Endothelial cell (in vitro differentiated cells): ENCODE measurements at regions not wholly inside any gene's neighbourhood (a gene's known extent, or its start where the extent isn't known, plus 50 kb on each side); places are given as distances from the start of the nearest gene placed in this dataset.

Source experiments
- DNase-seq: peaks from one replicate; pipeline ENCODE4 v3.0.0; 2021; ENCODE audit warnings: low spot score
- H3K27ac Mint-ChIP-seq: one replicate; pipeline ENCODE4 v1.8.0; 2021; ENCODE audit warnings: mixed read lengths, inconsistent platforms; ENCODE audit not compliant: unreplicated experiment
- H3K27me3 Mint-ChIP-seq: one replicate; pipeline ENCODE4 v1.8.0; 2021; ENCODE audit warnings: mild to moderate bottlenecking, moderate library complexity, mixed read lengths, inconsistent platforms; ENCODE audit not compliant: unreplicated experiment
- H3K36me3 Mint-ChIP-seq: one replicate; pipeline ENCODE4 v1.8.0; 2021; ENCODE audit warnings: mild to moderate bottlenecking, low read depth, mixed read lengths, inconsistent platforms; ENCODE audit not compliant: unreplicated experiment
- H3K4me1 Mint-ChIP-seq: one replicate; pipeline ENCODE4 v1.8.0; 2021; ENCODE audit warnings: mild to moderate bottlenecking, mixed read lengths, inconsistent platforms; ENCODE audit not compliant: unreplicated experiment
- H3K4me3 Mint-ChIP-seq: one replicate; pipeline ENCODE4 v1.8.0; 2021; ENCODE audit warnings: mild to moderate bottlenecking, mixed read lengths, inconsistent platforms; ENCODE audit not compliant: unreplicated experiment
- H3K9me3 Mint-ChIP-seq: one replicate; pipeline ENCODE4 v1.8.0; 2021; ENCODE audit warnings: mixed read lengths, inconsistent platforms; ENCODE audit not compliant: unreplicated experiment
- TF ChIP-seq, protein P1 (sequence below): fragments of 200-600 bp; sonication (generic); IDR thresholded peaks from one replicate; pipeline ENCODE4 v1.5.0; 2021; ENCODE audit warnings: antibody characterized with exemption; ENCODE audit not compliant: unreplicated experiment

DNA sequence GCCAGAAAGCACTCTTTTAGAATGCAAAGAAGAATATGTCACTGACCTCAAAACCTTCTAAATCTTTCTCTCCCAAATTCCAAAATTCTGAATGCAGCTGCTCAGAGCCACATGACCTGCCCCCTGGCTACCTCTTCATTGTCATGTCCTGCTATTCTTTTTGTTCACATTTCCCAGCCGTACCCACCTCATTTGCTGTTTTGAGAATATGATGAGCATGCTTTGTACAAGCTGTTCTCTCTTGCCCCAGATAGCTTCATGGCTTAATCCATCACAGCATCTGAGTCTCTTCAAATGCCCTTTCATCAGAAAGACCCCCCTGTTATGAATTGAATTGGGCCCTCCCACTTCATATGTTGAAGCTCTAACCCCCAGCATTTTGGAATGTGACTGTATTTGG, 214.3 kb downstream of the KCNS3 start:
- Mint-ChIP-seq H3K36me3 (no peaks in the 10 kb centered on the region), H3K4me3 (no peak overlapping the region), H3K9me3 (no peaks in the 10 kb centered on the region), H3K4me1 (peaks cover 8% of the 10 kb centered on the region), H3K27me3 (peaks cover 1% of the 10 kb centered on the region), H3K27ac (no peak overlapping the region)
- DNase-seq = no peak
- TF ChIP-seq, protein P1, sequence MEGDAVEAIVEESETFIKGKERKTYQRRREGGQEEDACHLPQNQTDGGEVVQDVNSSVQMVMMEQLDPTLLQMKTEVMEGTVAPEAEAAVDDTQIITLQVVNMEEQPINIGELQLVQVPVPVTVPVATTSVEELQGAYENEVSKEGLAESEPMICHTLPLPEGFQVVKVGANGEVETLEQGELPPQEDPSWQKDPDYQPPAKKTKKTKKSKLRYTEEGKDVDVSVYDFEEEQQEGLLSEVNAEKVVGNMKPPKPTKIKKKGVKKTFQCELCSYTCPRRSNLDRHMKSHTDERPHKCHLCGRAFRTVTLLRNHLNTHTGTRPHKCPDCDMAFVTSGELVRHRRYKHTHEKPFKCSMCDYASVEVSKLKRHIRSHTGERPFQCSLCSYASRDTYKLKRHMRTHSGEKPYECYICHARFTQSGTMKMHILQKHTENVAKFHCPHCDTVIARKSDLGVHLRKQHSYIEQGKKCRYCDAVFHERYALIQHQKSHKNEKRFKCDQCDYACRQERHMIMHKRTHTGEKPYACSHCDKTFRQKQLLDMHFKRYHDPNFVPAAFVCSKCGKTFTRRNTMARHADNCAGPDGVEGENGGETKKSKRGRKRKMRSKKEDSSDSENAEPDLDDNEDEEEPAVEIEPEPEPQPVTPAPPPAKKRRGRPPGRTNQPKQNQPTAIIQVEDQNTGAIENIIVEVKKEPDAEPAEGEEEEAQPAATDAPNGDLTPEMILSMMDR = no peak

- Mint-ChIP-seq H3K36me3 (peaks cover 9% of the 10 kb centered on the region), H3K27me3 (peaks cover 1% of the 10 kb centered on the region), H3K4me1 (no peaks in the 10 kb centered on the region), H3K27ac (no peak overlapping the region), H3K9me3 (no peaks in the 10 kb centered on the region), H3K4me3 (no peak overlapping the region)
- TF ChIP-seq, protein P1 = no peak
- DNase-seq = no peak
Observed at GRCh38 chr2:18085593-18085992, 207.1 kb downstream of the KCNS3 start.

DNA sequence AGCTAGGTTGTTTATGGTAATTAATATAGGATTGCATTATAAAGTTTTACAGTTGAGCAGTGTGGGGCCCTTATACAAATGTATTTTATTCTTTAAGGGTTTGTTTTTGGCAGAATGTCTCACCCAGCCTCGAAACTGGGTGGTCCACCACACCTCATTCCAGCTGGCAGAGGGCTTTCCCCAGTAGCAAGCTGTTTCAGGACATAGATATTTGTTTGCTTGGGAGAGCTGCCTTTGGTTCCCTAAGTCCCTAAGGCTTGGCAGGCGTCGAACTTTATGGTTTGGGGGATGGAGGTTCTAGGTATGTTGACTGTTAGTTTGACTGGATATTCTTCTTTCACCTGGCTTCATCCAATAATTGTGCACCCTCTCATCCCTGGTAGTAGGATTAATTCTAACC, 205.9 kb downstream of the KCNS3 start:
- Mint-ChIP-seq H3K27me3 (peaks cover 1% of the 10 kb centered on the region), H3K4me1 (peaks cover 2% of the 10 kb centered on the region), H3K4me3 (no peak overlapping the region), H3K36me3 (peaks cover 9% of the 10 kb centered on the region), H3K9me3 (no peaks in the 10 kb centered on the region), H3K27ac (no peak overlapping the region)
- TF ChIP-seq, protein P1 = no peak
- no peak for DNase-seq

DNA sequence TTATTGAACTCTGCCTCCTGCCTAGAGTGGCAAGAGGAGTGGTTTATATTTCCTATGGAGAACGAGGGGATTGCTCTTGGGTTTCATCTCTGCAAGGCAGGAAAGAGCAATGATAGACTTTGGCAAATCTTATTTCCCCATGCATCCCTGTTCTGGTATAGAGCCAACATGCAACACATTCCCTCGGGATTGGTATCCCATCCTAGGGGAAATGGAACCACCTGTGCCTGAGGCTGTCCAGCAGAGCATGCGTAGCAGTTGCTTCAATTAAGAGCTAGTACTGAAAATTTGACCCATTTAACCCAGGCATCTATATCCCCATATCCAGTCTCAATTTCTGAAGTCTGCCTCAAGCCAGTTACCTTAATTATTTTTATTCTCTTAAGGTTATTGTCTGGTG, 205.3 kb downstream of the KCNS3 start:
- Mint-ChIP-seq H3K27ac (no peak overlapping the region), H3K9me3 (no peaks in the 10 kb centered on the region), H3K4me3 (no peak overlapping the region), H3K27me3 (peaks cover 1% of the 10 kb centered on the region), H3K4me1 (peaks cover 2% of the 10 kb centered on the region), H3K36me3 (peaks cover 9% of the 10 kb centered on the region)
- no peak for DNase-seq
- TF ChIP-seq, protein P1 = no peak

DNA sequence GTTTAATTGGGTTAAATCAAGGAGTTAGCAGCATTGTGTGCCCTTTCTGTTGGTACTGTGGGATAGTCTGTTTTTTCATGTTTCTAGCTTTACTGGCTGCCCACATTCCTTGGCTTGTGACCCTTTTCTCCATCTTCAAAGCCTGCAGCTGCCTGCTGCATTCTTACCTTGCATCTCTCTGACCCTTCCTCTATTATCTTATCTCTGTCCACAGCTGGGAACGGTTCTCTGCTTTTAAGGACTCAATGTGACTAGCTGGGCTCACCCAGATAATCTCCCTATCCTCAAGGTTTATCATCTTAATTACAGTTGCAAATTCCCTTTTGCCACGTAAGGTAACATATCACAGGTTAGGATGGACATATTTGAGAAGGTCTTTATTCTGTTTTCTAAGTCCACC, 199.7 kb downstream of the KCNS3 start:
- no peak for DNase-seq
- peaks cover 2% of the 10 kb centered on the region for H3K4me1 Mint-ChIP-seq
- H3K36me3 Mint-ChIP-seq = no peaks in the 10 kb centered on the region
- TF ChIP-seq, protein P1 = no peak
- H3K9me3 Mint-ChIP-seq = no peaks in the 10 kb centered on the region
- no peaks in the 10 kb centered on the region for H3K27me3 Mint-ChIP-seq
- H3K4me3 Mint-ChIP-seq = no peak overlapping the region
- no peak overlapping the region for H3K27ac Mint-ChIP-seq
